ENCODE measurements at regions not wholly inside any gene's neighbourhood (a gene's known extent, or its start where the extent isn't known, plus 50 kb on each side); places are given as distances from the start of the nearest gene placed in this dataset.

DNA sequence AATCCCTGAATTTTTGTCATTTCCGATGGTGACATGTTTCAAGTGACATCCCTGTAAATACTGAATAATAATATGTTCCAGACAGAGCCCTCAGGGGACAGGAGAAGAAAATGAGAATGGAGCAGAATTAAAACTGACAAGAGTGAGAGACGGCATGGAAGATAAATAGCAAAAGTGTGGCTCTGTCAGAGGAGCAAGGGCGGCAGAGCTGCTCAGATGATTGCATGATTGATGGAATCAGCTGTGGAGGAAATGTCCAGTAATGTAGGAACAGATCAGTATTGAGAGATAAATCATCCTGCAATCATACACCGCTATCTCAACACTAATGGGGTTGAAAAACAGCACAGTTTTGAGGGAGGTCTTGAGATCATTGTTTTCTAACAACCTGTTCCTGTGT, 350.3 kb downstream of the STIM2 start:
- DNase-seq (ENCODE audit: low read depth), result no peak
- no peak overlapping the region for H3K4me3 ChIP-seq (ENCODE audit: low read depth, low read length)
- TF ChIP-seq, protein P1, sequence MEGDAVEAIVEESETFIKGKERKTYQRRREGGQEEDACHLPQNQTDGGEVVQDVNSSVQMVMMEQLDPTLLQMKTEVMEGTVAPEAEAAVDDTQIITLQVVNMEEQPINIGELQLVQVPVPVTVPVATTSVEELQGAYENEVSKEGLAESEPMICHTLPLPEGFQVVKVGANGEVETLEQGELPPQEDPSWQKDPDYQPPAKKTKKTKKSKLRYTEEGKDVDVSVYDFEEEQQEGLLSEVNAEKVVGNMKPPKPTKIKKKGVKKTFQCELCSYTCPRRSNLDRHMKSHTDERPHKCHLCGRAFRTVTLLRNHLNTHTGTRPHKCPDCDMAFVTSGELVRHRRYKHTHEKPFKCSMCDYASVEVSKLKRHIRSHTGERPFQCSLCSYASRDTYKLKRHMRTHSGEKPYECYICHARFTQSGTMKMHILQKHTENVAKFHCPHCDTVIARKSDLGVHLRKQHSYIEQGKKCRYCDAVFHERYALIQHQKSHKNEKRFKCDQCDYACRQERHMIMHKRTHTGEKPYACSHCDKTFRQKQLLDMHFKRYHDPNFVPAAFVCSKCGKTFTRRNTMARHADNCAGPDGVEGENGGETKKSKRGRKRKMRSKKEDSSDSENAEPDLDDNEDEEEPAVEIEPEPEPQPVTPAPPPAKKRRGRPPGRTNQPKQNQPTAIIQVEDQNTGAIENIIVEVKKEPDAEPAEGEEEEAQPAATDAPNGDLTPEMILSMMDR (IDR thresholded peaks at IDR 0.05; ENCODE audit: control insufficient read depth, extremely low read depth, insufficient read depth), result no peak

DNA sequence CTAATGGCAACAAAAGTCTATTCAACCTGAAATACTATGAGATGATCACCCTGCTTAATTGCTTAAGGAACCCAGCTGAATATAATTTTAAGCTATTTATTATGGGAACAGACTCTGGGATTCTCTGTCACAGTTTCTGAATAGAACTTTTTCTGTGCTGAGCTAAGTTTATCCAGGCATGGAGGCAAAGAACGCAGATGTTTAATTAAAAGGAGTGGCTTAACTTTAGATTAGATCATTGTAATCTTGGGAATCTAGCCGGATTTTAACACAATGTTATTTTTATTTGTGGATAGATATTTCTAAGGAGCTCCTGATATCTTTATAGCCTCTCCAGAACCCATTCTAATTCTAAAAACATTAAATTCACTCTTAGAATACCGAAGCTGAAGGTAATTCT, 353.4 kb downstream of the STIM2 start:
- no peak overlapping the region for H3K4me3 ChIP-seq (ENCODE audit: low read depth, low read length)
- DNase-seq (ENCODE audit: low read depth), result no peak
- TF ChIP-seq, protein P1 (IDR thresholded peaks at IDR 0.05; ENCODE audit: control insufficient read depth, extremely low read depth, insufficient read depth), result no peak

DNA sequence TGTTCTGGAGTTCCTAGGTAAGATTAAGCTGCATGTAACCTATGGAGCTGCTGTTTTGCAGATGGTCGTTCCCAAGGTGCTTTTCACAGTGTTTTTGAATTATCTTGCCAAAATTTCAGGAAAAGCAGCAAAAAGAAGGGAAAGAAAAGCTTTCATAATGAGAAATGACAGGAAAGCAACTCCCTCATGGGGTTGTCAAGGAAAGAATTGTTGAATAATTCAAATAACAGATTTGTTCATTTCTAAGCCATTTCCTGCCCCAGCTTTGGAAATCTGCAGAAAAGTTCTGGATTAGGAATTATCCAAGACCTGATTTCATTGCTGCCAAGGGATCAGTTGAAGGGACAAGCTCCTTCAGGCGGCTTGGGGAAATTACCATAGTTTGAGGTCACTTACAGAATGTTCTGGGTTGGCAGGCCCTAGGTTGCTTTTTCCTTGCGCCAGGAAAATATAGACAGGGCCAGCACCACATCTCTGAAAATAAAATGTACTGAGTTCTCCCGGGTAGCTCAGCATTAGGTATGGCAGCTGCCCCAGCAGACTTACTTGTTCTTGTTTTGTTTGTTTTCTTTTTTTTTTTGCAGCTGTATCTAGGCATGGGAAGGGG, 354.7 kb downstream of the STIM2 start:
- DNase-seq (ENCODE audit: low read depth), result no peak
- H3K4me3 ChIP-seq (ENCODE audit: low read depth, low read length), result no peak overlapping the region
- TF ChIP-seq, protein P1 (IDR thresholded peaks at IDR 0.05; ENCODE audit: control insufficient read depth, extremely low read depth, insufficient read depth), result no peak

DNA sequence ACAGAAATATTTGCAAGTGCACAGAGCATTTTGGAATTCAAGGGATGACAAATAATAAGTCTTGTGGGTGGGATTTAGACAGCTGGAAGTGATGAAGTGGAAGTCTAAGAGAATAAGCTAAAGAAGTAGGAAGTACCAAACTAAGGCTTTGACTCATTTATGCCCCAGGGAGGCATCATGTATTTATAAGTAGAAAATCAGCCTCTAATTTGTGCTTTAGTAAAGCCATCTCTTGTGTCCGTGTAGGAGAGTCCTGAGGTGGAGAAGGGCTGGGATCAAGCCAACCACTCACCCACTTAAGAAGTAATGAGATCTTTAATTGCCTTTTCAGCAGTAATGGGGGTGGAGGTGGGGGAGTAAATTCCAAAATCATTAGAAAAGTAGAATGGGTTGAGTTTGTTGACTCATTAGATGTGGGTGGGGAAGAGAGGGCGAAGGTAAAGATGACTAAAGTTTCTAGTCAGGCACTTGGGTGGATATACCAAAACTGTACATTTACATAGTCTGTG, 356.7 kb downstream of the STIM2 start:
- TF ChIP-seq, protein P1 (IDR thresholded peaks at IDR 0.05; ENCODE audit: control insufficient read depth, extremely low read depth, insufficient read depth), result no peak
- no peak overlapping the region for H3K4me3 ChIP-seq (ENCODE audit: low read depth, low read length)
- DNase-seq (ENCODE audit: low read depth), result no peak

DNA sequence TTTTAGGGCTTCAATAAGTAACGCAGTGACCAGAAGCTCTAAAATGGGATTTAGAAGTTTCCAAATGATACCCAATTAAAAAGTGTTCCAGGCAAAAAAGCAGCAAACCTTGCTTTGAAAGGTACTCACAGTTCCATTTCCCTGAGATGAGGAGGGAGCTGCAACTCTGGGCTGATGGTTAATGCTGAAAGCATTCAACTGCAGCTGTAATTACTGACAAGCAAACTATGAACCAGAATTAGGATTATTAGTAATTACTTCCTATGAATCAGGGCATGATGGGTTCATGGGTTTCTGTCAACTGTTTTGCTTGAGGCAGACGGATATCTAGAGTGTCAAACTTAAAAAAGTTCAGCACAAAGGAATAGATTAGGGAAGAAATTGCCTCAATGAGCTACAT, 357.4 kb downstream of the STIM2 start:
- TF ChIP-seq, protein P1 (IDR thresholded peaks at IDR 0.05; ENCODE audit: control insufficient read depth, extremely low read depth, insufficient read depth), result no peak
- no peak overlapping the region for H3K4me3 ChIP-seq (ENCODE audit: low read depth, low read length)
- no peak for DNase-seq (ENCODE audit: low read depth)

DNA sequence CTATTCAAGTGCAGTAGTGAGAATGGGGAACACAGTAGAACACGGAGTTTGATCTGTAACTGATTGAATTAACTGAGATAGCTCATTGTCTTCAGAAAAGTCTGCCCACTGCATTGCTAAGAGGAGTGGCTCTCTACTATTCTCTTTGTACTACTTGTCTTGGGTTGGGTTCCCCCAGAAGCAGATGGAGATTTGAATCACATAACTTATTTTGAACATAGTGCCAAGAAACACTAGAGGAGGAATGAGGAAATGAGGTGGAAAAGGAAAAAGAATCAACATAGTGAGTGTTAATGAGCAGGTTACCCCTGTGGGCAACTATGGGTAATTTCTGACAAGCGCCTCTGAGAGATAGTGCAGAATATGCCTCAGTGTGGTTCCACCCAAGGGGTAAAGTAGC, 362.7 kb downstream of the STIM2 start:
- TF ChIP-seq, protein P1 (IDR thresholded peaks at IDR 0.05; ENCODE audit: control insufficient read depth, extremely low read depth, insufficient read depth), result no peak
- DNase-seq (ENCODE audit: low read depth), result no peak

DNA sequence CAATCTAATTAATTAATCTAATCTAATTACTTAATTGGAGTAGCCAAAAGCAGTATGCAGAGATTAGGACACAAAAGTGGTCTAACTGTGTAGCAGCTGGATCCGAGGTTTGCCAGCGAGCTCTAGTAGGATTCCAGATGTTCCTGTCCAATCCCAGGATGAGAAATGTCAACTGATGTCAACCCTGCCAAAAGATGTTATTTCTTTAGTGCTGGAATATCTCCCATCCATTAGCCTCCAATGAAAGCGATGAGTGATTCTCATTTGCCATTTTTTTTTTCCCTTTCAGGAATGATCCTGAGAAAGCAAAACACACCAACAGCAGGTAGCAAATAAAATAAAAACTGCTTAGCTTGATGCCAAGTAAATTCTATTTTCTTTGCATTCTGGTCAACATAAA, 372.9 kb downstream of the STIM2 start:
- TF ChIP-seq, protein P1 (IDR thresholded peaks at IDR 0.05; ENCODE audit: control insufficient read depth, extremely low read depth, insufficient read depth), result no peak
- no peak for DNase-seq (ENCODE audit: low read depth)
- H3K4me3 ChIP-seq (ENCODE audit: low read depth, low read length), result no peak overlapping the region

More for the DNA sequence above, 362.7 kb downstream of the STIM2 start:
- H3K4me3 ChIP-seq (ENCODE audit: low read depth, low read length), result no peak overlapping the region

Measured in LNCaP clone FGC (cell line).